ENCODE measurements at regions not wholly inside any gene's neighbourhood (a gene's known extent, or its start where the extent isn't known, plus 50 kb on each side); places are given as distances from the start of the nearest gene placed in this dataset.

GRCh38 chr10:110431659-110432058 lies 66.0 kb upstream of the DUSP5 start:
- H3K4me3 ChIP-seq (ENCODE audit: low read depth, low read length): no peak overlapping the region
- TF ChIP-seq, protein P1, sequence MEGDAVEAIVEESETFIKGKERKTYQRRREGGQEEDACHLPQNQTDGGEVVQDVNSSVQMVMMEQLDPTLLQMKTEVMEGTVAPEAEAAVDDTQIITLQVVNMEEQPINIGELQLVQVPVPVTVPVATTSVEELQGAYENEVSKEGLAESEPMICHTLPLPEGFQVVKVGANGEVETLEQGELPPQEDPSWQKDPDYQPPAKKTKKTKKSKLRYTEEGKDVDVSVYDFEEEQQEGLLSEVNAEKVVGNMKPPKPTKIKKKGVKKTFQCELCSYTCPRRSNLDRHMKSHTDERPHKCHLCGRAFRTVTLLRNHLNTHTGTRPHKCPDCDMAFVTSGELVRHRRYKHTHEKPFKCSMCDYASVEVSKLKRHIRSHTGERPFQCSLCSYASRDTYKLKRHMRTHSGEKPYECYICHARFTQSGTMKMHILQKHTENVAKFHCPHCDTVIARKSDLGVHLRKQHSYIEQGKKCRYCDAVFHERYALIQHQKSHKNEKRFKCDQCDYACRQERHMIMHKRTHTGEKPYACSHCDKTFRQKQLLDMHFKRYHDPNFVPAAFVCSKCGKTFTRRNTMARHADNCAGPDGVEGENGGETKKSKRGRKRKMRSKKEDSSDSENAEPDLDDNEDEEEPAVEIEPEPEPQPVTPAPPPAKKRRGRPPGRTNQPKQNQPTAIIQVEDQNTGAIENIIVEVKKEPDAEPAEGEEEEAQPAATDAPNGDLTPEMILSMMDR (IDR thresholded peaks at IDR 0.05; ENCODE audit: low read depth, low read length, missing control alignments): no peak
- no peak for DNase-seq (ENCODE audit: low read depth)
- in situ Hi-C loops (cut with HindIII; ENCODE audit: low sequenced_read_pairs): no loop called here

- in situ Hi-C loops (cut with HindIII; ENCODE audit: low sequenced_read_pairs): no loop called here
- H3K4me3 ChIP-seq (ENCODE audit: low read depth, low read length): no peak overlapping the region
- no peak for DNase-seq (ENCODE audit: low read depth)
- TF ChIP-seq, protein P1 (IDR thresholded peaks at IDR 0.05; ENCODE audit: low read depth, low read length, missing control alignments): no peak
These were observed 65.6 kb upstream of the DUSP5 start for GRCh38 chr10:110432084-110432483.

DNA sequence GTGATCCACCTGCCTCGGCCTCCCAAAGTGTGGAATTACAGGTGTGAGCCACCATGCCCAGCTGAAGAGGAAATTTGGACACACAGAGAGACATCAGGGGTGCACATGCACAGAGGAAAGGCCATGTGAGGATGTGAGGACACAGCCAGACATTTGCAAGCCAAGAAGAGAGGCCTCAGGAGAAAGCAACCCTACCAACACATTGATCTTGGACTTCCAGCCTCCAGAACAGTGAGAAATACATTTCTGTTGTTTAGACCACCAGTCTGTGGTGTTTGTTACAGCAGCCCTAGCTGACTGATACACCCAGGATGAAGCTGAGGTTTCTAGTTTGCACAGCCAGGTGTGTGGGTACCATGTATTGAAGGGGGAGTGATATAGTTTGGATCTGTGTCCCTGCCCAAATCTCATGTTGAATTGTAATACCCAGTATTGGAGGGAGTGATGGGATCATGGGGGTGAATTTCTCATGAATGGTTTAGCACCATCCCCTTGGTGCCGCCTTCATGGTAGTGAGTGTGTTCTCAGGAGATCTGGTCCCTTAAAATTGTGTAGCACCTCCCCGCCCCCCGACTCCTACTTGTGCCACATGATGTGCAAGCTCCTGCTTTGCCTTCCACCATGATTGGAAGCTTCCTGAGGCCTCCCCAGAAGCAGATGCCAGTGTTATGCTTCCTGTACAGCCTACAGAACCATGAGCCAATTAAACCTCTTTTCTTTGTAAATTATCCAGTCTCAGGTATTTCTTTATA lies 64.7 kb upstream of the DUSP5 start:
- TF ChIP-seq, protein P1 (IDR thresholded peaks at IDR 0.05; ENCODE audit: low read depth, low read length, missing control alignments): no peak
- in situ Hi-C loops (cut with HindIII; ENCODE audit: low sequenced_read_pairs): no loop called here
- no peak overlapping the region for H3K4me3 ChIP-seq (ENCODE audit: low read depth, low read length)

DNA sequence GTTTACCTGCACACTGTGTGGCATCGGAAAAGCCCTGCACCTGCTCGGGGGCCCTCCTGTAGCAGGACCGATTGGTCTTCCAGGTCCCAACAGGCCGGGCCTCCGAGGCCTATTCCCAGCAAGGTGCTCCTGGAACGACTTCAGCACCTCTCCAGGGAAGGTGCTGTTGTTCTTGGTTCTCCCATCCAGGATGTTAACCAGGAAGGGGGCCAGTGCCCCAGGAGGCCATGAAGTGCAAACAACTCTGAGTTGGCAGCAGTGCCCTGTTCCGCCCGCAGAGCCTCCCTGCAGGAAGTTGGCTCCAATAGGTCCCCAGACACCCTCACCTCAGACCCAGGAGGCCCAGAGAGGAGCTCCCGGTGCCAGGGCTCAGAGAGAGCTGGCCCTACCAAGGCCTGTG lies 64.0 kb upstream of the DUSP5 start:
- TF ChIP-seq, protein P1 (IDR thresholded peaks at IDR 0.05; ENCODE audit: low read depth, low read length, missing control alignments): no peak
- H3K4me3 ChIP-seq (ENCODE audit: low read depth, low read length): no peak overlapping the region
- DNase-seq (ENCODE audit: low read depth): no peak
- in situ Hi-C loops (cut with HindIII; ENCODE audit: low sequenced_read_pairs): no loop called here

More for the DNA sequence above, 64.7 kb upstream of the DUSP5 start:
- DNase-seq (ENCODE audit: low read depth): no peak

- no peak for DNase-seq (ENCODE audit: low read depth)
- no peak overlapping the region for H3K4me3 ChIP-seq (ENCODE audit: low read depth, low read length)
- in situ Hi-C loops (cut with HindIII; ENCODE audit: low sequenced_read_pairs): no loop called here
- TF ChIP-seq, protein P1 (IDR thresholded peaks at IDR 0.05; ENCODE audit: low read depth, low read length, missing control alignments): no peak
These were observed 63.1 kb upstream of the DUSP5 start for GRCh38 chr10:110434489-110435096.

DNA sequence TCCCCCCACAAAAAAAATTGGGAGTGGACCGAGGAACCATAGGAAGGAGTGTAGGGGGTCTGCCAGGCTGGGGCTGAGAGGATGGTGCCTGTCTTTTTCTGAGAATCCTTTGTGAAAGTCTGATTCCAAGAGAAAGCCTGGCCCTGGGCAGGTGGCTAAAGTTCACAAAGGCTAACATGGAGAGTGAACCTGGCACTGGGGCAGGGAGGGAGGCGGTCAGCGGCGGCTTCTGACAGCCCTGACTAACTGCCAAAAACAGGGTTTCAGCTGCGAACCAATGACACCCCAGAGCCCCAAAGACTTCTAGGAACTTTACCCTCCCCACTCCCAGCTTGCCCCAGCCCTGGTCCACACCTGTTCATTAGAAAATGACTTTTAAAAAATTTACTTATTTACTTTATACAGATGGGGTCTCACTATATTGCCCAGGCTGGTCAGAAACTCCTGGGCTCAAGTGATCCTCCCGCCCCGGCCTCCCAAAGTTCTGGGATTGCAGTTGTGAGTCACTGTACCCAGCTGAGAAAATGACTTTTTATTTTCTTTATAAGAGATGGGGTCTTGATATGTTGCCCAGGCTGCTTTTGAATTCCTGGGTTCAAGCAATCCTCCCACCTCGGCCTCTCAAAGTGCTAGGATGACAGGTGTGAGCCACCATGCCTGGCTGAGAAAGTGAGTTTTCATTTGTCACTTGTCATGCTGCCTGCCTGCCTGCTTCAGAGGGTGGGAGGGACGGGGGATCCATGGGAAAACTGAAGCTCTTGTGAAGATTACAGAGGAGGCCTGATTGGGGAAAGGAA lies 61.0 kb upstream of the DUSP5 start:
- H3K4me3 ChIP-seq (ENCODE audit: low read depth, low read length): no peak overlapping the region
- DNase-seq (ENCODE audit: low read depth): no peak
- TF ChIP-seq, protein P1 (IDR thresholded peaks at IDR 0.05; ENCODE audit: low read depth, low read length, missing control alignments): no peak
- in situ Hi-C loops (cut with HindIII; ENCODE audit: low sequenced_read_pairs): no loop called here
